ENCODE measurements at regions not wholly inside any gene's neighbourhood (a gene's known extent, or its start where the extent isn't known, plus 50 kb on each side); places are given as distances from the start of the nearest gene placed in this dataset.

DNA sequence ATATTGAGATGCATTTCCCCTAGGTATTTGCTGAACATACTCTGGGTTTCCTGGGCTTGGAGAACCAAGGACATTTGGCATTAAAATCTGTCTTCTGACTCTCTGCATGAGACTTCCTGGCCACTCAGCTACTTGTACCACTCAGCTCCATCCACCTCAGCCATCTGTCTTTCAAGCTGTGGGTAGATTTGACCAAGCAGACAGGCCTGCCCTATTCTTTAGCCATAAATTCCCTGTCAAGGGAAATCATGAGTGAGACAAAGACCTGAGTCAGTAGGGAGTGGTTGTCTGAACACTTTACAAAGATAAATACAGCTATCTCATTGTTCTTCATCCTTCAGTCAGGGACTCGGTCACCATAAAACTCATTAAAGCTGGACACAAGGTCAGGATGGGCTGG lies 399.1 kb downstream of the GPAM start:
- TF ChIP-seq JUN (IDR thresholded peaks at IDR 0.05), result no peak
- TF ChIP-seq, protein P1, sequence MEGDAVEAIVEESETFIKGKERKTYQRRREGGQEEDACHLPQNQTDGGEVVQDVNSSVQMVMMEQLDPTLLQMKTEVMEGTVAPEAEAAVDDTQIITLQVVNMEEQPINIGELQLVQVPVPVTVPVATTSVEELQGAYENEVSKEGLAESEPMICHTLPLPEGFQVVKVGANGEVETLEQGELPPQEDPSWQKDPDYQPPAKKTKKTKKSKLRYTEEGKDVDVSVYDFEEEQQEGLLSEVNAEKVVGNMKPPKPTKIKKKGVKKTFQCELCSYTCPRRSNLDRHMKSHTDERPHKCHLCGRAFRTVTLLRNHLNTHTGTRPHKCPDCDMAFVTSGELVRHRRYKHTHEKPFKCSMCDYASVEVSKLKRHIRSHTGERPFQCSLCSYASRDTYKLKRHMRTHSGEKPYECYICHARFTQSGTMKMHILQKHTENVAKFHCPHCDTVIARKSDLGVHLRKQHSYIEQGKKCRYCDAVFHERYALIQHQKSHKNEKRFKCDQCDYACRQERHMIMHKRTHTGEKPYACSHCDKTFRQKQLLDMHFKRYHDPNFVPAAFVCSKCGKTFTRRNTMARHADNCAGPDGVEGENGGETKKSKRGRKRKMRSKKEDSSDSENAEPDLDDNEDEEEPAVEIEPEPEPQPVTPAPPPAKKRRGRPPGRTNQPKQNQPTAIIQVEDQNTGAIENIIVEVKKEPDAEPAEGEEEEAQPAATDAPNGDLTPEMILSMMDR (IDR thresholded peaks at IDR 0.05), result no peak
- TF ChIP-seq POLR2A (IDR thresholded peaks at IDR 0.05; ENCODE audit: low read length), result no peak
- TF ChIP-seq, protein P2, sequence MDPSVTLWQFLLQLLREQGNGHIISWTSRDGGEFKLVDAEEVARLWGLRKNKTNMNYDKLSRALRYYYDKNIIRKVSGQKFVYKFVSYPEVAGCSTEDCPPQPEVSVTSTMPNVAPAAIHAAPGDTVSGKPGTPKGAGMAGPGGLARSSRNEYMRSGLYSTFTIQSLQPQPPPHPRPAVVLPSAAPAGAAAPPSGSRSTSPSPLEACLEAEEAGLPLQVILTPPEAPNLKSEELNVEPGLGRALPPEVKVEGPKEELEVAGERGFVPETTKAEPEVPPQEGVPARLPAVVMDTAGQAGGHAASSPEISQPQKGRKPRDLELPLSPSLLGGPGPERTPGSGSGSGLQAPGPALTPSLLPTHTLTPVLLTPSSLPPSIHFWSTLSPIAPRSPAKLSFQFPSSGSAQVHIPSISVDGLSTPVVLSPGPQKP (IDR thresholded peaks at IDR 0.05; ENCODE audit: low read depth, low read length), result no peak
- TF ChIP-seq KDM1A (IDR thresholded peaks at IDR 0.05; ENCODE audit: low read depth), result no peak
- TF ChIP-seq EP300 (IDR thresholded peaks at IDR 0.05), result no peak
- no peak for TF ChIP-seq RCOR1 (IDR thresholded peaks at IDR 0.05; ENCODE audit: low read depth, low read length)
